Right cardiac atrium (tissue), 5 donors: ENCODE measurements at regions not wholly inside any gene's neighbourhood (a gene's known extent, or its start where the extent isn't known, plus 50 kb on each side); places are given as distances from the start of the nearest gene placed in this dataset.
"Not testable (repeated sequence)": the region's sequence is repeated elsewhere in the genome, so short reads cannot be mapped to it uniquely, and the experiment has no call there.

Experiments used
- ATAC-seq, 2 donors: fragments of 200-7000 bp; cut with Tn5 transposase; one replicate each; pipeline versions ENCODE4 v1.8.0 to v1.9.1; 2020; ENCODE audit warnings: moderate library complexity in 2 of 2, mild to moderate bottlenecking in 1 of 2
- DNase-seq, 3 donors: peaks; one replicate each; pipeline ENCODE4 v3.0.0-alpha.2; 2020
- H3K27ac ChIP-seq: one replicate; pipeline ENCODE4 v1.5.1; 2013; ENCODE audit warnings: mild to moderate bottlenecking, low read length, control low read depth, moderate library complexity
- H3K27me3 ChIP-seq: one replicate; pipeline ENCODE4 v1.6.1; 2013; ENCODE audit not compliant: control insufficient read depth, insufficient read depth
- H3K4me1 ChIP-seq: one replicate; pipeline ENCODE4 v1.6.1; 2013; ENCODE audit warnings: low read length; ENCODE audit not compliant: control insufficient read depth, insufficient read depth
- H3K4me3 ChIP-seq: one replicate; pipeline ENCODE4 v1.5.1; 2013; ENCODE audit warnings: low read length, control low read depth
- H3K9me3 ChIP-seq: one replicate; pipeline ENCODE4 v1.6.1; 2013; ENCODE audit warnings: low read length; ENCODE audit not compliant: control insufficient read depth
- WGBS: extraction: QIAGEN DNeasy Blood & Tissue Kit; methylation state at CpG from one replicate; pipeline ENCODE4 v1.1.7; 2013; 5-methylcytosine and 5-hydroxymethylcytosine counted together
- intact Hi-C, 4 donors: fragments of 100-400 bp; cut with DNase I; formaldehyde crosslinking; loops; one replicate each; pipeline versions ENCODE4 v1.11.0 to v1.14.0; 2022 to 2023
- donor health status: healthy with polysubstance abuse.
- donor health status: DM: no; HTN: yes; CAD: no.
- donor health status: DM: no; HTN: no; CAD: no.
- donor health status: DM: no; HTN: yes; CAD: no; lungs with severe emphysema.
- donor health status: DM: yes; HTN: yes; CAD: no.

DNA sequence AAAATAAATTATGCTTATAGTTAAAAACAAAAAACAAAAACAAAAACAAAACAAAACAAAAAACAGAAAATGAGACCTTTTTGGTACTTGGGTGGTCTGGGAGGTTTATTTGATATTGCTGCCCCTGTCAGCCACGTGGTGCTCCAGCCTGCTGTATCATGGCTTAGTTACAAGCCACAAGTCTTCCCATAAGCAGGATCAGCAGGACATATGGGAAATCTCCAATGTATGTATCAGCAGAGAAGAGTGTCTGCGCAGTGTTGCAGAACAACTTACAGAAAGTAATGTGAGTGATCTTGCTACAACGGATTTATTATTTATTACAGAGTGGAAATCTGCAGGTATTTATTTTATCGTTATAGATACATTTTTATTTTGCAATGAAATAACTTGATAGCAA is 423.0 kb upstream of the TMPRSS15 start:
- H3K9me3 ChIP-seq = no peaks in the 10 kb centered on the region
- 66% methylated on average over 4 of the region's 4 CpGs for WGBS
- H3K27me3 ChIP-seq = no peaks in the 10 kb centered on the region
- intact Hi-C loops = no loop called here
- ATAC-seq (no peak), DNase-seq (no peak)
- H3K4me1 ChIP-seq = no peaks in the 10 kb centered on the region
- no peak overlapping the region for H3K27ac ChIP-seq
- H3K4me3 ChIP-seq = no peak overlapping the region

GRCh38 chr21:18831942-18832676 is 428.5 kb upstream of the TMPRSS15 start:
- H3K4me3 ChIP-seq = no peak overlapping the region
- intact Hi-C loops = no loop called here
- 32% methylated on average over 2 of the region's 2 CpGs for WGBS
- no peaks in the 10 kb centered on the region for H3K27me3 ChIP-seq
- H3K4me1 ChIP-seq = no peaks in the 10 kb centered on the region
- H3K9me3 ChIP-seq = no peaks in the 10 kb centered on the region
- ATAC-seq = no peak
- no peak for DNase-seq
- no peak overlapping the region for H3K27ac ChIP-seq

GRCh38 chr21:18832950-18833349 is 429.4 kb upstream of the TMPRSS15 start:
- Histone ChIP-seq H3K4me1 (no peaks in the 10 kb centered on the region), H3K27me3 (no peaks in the 10 kb centered on the region), H3K9me3 (no peaks in the 10 kb centered on the region), H3K27ac (no peak overlapping the region), H3K4me3 (no peak overlapping the region)
- intact Hi-C loops = no loop called here
- DNase-seq (no peak), ATAC-seq (no peak)
- 27% methylated on average over 2 of the region's 2 CpGs for WGBS

DNA sequence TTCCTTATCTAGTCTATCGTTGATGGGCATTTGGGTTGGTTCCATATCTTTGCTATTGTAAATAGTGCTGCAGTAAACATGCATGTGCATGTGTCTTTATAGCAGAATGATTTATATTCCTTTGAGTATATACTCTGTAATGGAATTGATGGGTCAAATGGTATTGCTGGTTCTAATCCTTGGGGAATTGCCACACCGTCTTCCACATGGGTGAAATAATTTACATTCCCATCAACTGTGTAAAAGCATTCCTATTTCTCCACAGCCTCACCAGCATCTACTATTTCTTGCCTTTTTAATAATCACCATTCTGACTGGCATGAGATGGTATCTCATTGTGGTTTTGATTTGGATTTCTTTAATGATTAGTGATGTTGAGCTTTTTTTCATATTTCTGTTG is 430.5 kb upstream of the TMPRSS15 start:
- 44% methylated on average over 2 of the region's 2 CpGs for WGBS
- ATAC-seq, intact Hi-C loops, H3K4me3 ChIP-seq, DNase-seq, H3K27me3 ChIP-seq, H3K4me1 ChIP-seq, H3K27ac ChIP-seq, H3K9me3 ChIP-seq: not testable (repeated sequence)

DNA sequence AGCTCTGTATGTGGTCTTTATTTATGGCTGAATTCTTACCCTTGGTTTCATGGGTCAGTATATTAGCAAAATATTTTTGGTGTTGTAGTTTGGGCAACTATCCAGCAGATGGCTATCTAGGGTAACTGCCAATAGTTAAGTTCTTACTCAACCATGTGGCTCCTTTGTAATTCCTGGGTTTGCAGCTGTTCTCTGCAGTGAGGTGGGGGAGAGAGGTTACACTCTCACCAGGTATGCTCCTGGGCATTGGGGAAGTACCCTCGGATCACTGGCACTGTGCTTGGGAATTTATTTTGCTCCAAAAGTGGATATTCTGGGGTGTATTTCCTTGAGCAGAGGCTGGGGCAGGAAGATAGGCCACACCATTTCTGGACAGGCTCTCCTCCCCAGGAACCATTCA is 436.7 kb upstream of the TMPRSS15 start:
- Histone ChIP-seq H3K9me3 (no peaks in the 10 kb centered on the region), H3K4me1 (no peaks in the 10 kb centered on the region), H3K4me3 (no peak overlapping the region), H3K27ac (no peak overlapping the region), H3K27me3 (no peaks in the 10 kb centered on the region)
- DNase-seq (no peak), ATAC-seq (no peak)
- intact Hi-C loops = no loop called here
- WGBS = 71% methylated on average over 1 of the region's 1 CpG

- H3K4me1 ChIP-seq, H3K4me3 ChIP-seq, ATAC-seq, H3K27me3 ChIP-seq, H3K27ac ChIP-seq, H3K9me3 ChIP-seq, intact Hi-C loops: not testable (repeated sequence)
- 92% methylated on average over 16 of the region's 16 CpGs for WGBS
- DNase-seq = peak in 2 of 3 donors; percentile 15 to 52
These were observed 454.0 kb upstream of the TMPRSS15 start for GRCh38 chr21:18857606-18858005.

DNA sequence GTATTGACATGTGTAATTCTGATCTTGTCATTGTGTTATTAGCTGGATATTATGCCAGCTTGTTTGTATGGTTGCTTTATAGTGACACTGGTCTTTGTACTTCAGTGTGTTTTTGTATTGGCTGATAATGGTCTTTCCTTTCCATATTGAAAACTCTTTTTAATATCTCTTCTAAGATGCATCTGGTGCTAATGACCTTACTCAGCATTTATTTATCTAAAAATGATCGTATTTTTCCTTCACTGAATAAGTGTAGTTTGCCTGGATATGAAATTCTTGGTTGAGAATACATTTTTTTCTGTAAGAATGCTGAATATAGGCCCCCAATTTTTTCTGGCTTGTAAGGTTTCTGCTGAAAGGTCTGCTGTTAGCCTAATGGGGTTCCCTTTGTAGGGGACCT is 465.5 kb upstream of the TMPRSS15 start:
- H3K9me3 ChIP-seq = no peaks in the 10 kb centered on the region

DNA sequence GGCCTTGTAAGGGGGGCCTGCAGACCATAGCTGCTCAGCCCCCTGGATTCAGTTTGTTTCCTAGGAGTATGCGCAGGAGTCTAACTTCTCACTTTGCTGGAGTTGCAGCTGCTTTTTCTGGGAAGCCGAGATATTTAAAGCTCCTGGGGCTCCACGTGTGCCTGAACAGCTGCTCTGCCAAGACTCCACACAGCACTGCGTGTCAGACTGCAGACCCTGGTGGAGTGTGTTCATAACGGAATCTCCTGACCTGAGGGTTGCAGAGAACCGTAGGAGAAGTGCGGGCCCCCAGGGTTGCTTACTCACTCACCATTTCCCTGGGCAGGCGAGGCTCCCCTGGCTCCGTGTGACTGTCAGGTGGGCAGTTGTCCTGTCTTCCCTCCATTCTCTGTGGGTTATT is 474.3 kb upstream of the TMPRSS15 start:
- H3K4me3 ChIP-seq = no peak overlapping the region
- DNase-seq (no peak), ATAC-seq (peak in 1 of 2 donors; percentile 22)
- no peaks in the 10 kb centered on the region for H3K9me3 ChIP-seq
- H3K4me1 ChIP-seq = no peaks in the 10 kb centered on the region
- WGBS = 56% methylated on average over 9 of the region's 9 CpGs
- no peaks in the 10 kb centered on the region for H3K27me3 ChIP-seq
- intact Hi-C loops = no loop called here
- H3K27ac ChIP-seq = no peak overlapping the region

More for the DNA sequence above, 465.5 kb upstream of the TMPRSS15 start:
- H3K4me3 ChIP-seq = no peak overlapping the region
- no peaks in the 10 kb centered on the region for H3K4me1 ChIP-seq
- intact Hi-C loops = no loop called here
- H3K27ac ChIP-seq = no peak overlapping the region
- DNase-seq (no peak), ATAC-seq (no peak)
- H3K27me3 ChIP-seq = no peaks in the 10 kb centered on the region
- WGBS = 69% methylated on average over 1 of the region's 1 CpG

DNA sequence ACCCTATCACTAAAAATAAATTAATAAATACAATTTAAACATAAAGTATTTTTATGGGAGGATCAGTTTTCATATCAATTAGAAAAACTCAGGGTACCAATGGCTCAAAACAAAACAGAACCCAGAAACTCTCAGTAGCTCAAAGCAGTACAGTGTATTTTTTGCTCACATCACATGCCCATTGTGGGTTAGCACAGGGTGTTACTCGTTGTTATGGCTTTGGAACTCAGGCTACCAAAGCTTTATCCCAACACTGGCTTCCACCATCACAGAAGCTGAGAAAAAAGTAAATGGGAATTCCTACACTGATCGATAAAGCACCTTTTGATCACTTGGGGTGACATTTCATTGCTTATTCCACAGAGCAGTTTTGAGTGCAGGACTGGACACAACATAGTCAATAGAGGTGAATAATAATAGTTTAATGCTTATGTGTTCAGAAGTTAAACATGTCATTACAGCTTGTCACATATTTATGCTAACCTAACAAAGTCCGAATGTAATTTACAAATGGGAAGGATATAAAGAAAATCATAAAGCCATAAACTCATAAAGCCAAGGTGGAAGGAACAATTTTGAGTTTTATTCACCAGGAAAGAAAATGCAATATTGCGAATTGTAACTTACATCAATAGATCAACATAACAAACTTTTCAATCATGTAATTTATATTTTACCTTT is 484.5 kb upstream of the TMPRSS15 start:
- ATAC-seq = no peak
- H3K4me1 ChIP-seq = no peaks in the 10 kb centered on the region
- no peak for DNase-seq
- H3K9me3 ChIP-seq = no peaks in the 10 kb centered on the region
- no peak overlapping the region for H3K4me3 ChIP-seq
- no peak overlapping the region for H3K27ac ChIP-seq
- intact Hi-C loops = no loop called here
- WGBS = 84% methylated on average over 4 of the region's 4 CpGs
- H3K27me3 ChIP-seq = no peaks in the 10 kb centered on the region

DNA sequence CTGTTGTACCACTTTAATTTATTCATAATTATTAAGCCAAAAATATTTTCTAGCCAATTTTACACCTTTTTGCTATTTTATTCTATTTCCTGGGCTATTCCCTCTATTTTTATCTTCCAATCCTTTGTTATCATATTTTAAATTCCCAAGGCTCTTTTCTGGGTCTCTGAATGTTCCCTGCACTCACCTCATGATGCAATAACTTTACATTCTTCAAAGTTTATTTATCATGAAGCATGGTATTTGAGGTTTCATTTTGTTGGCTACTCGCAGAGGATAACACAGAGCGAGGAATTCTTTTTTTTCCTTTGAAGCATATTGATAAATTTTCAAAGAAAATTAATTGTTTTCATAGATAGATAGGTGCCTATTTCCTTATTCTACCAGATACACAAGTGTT is 489.8 kb upstream of the TMPRSS15 start:
- H3K9me3 ChIP-seq = no peaks in the 10 kb centered on the region
- H3K27me3 ChIP-seq = no peaks in the 10 kb centered on the region
- intact Hi-C loops = no loop called here
- DNase-seq (no peak), ATAC-seq (no peak)
- no peak overlapping the region for H3K4me3 ChIP-seq
- 80% methylated on average over 2 of the region's 2 CpGs for WGBS
- no peak overlapping the region for H3K27ac ChIP-seq
- H3K4me1 ChIP-seq = no peaks in the 10 kb centered on the region

GRCh38 chr21:18894387-18894786 is 490.8 kb upstream of the TMPRSS15 start:
- ATAC-seq = no peak
- 0% methylated on average over 1 of the region's 1 CpG for WGBS

More at GRCh38 chr21:18894387-18894786, 490.8 kb upstream of the TMPRSS15 start:
- H3K4me3 ChIP-seq = no peak overlapping the region
- H3K9me3 ChIP-seq = no peaks in the 10 kb centered on the region
- H3K27ac ChIP-seq = no peak overlapping the region
- H3K4me1 ChIP-seq = no peaks in the 10 kb centered on the region
- H3K27me3 ChIP-seq = no peaks in the 10 kb centered on the region
- intact Hi-C loops = no loop called here
- no peak for DNase-seq
